BJ (cell line): ENCODE measurements at regions not wholly inside any gene's neighbourhood (a gene's known extent, or its start where the extent isn't known, plus 50 kb on each side); places are given as distances from the start of the nearest gene placed in this dataset.

Experiments used
- CTCF ChIA-PET: fragments of 350-600 bp; formaldehyde crosslinking; extraction: SDS; loops from one replicate; lab custom pipeline; 2021; ENCODE audit warnings: antibody characterized with exemption, inconsistent platforms; lab: Yijun Ruan, JAX
- POLR2A ChIA-PET: fragments of 300-600 bp; sonication (Branson Sonifier 250); formaldehyde crosslinking; extraction: SDS; loops from one replicate; lab custom pipeline; 2021; ENCODE audit warnings: antibody characterized with exemption; lab: Charles Lee
- DNase-seq: peaks from one replicate; pipeline ENCODE4 v3.0.0-alpha.2; 2011; ENCODE audit warnings: low read depth
- H3K27me3 ChIP-seq: 2 replicates; pipeline ENCODE4 v1.6.0; 2011; ENCODE audit warnings: low read length; ENCODE audit not compliant: control insufficient read depth, insufficient read depth
- H3K36me3 ChIP-seq: 2 replicates; pipeline ENCODE4 v1.5.1; 2011; ENCODE audit warnings: low read length; ENCODE audit not compliant: control insufficient read depth, insufficient read depth
- H3K4me3 ChIP-seq: 2 replicates; pipeline ENCODE4 v1.5.1; 2011; ENCODE audit warnings: low read depth, mild to moderate bottlenecking, control low read depth, low read length
- CTCF ChIP-seq: IDR thresholded peaks from 2 replicates; pipeline ENCODE4 v1.5.1; 2011; ENCODE audit warnings: low read depth, mild to moderate bottlenecking, control low read depth, inconsistent platforms, low read length, moderate library complexity; ENCODE audit not compliant: insufficient read depth

- H3K27me3 ChIP-seq: no peaks in the 10 kb centered on the region
- POLR2A ChIA-PET: no interaction called here
- DNase-seq: no peak
- no peak overlapping the region for H3K4me3 ChIP-seq
- CTCF ChIA-PET: no interaction called here
- no peaks in the 10 kb centered on the region for H3K36me3 ChIP-seq
- no peak for TF ChIP-seq CTCF
Observed at GRCh38 chr3:3403700-3404099, 224.2 kb upstream of the CRBN start.

GRCh38 chr3:3392946-3393345 is 213.5 kb upstream of the CRBN start:
- CTCF ChIA-PET: no interaction called here
- DNase-seq: no peak
- no peaks in the 10 kb centered on the region for H3K36me3 ChIP-seq
- H3K4me3 ChIP-seq: no peak overlapping the region
- H3K27me3 ChIP-seq: no peaks in the 10 kb centered on the region
- no peak for TF ChIP-seq CTCF
- POLR2A ChIA-PET: no interaction called here

- ChIA-PET CTCF (no interaction called here), POLR2A (no interaction called here)
- no peaks in the 10 kb centered on the region for H3K27me3 ChIP-seq
- no peak overlapping the region for H3K4me3 ChIP-seq
- no peak for TF ChIP-seq CTCF
- no peak for DNase-seq
- no peaks in the 10 kb centered on the region for H3K36me3 ChIP-seq
Observed at GRCh38 chr3:3383461-3383860, 204.0 kb upstream of the CRBN start.

- no peaks in the 10 kb centered on the region for H3K27me3 ChIP-seq
- no peak for TF ChIP-seq CTCF
- ChIA-PET POLR2A (no interaction called here), CTCF (no interaction called here)
- H3K36me3 ChIP-seq: no peaks in the 10 kb centered on the region
- no peak for DNase-seq
- no peak overlapping the region for H3K4me3 ChIP-seq
Observed at GRCh38 chr3:3372210-3372777, 192.8 kb upstream of the CRBN start.

- no peak for TF ChIP-seq CTCF
- no peak for DNase-seq
- no peaks in the 10 kb centered on the region for H3K27me3 ChIP-seq
- H3K4me3 ChIP-seq: no peak overlapping the region
- ChIA-PET CTCF (no interaction called here), POLR2A (no interaction called here)
- no peaks in the 10 kb centered on the region for H3K36me3 ChIP-seq
Observed at GRCh38 chr3:3368306-3368705, 188.8 kb upstream of the CRBN start.
